Parathyroid adenoma (tissue), 2 donors: ENCODE measurements at regions not wholly inside any gene's neighbourhood (a gene's known extent, or its start where the extent isn't known, plus 50 kb on each side); places are given as distances from the start of the nearest gene placed in this dataset.

Experiments used
- H2AFZ ChIP-seq: fragments of 300-600 bp; sonication (generic); one replicate; pipeline ENCODE4 v1.7.0; 2017; ENCODE audit warnings: antibody characterized with exemption, mild to moderate bottlenecking
- H3K27ac ChIP-seq: fragments of 300-600 bp; sonication (generic); one replicate; pipeline ENCODE4 v1.7.0; 2017
- H3K27me3 ChIP-seq: fragments of 300-600 bp; sonication (generic); one replicate; pipeline ENCODE4 v1.7.0; 2017; ENCODE audit warnings: low read length; ENCODE audit not compliant: control insufficient read depth, insufficient read depth
- H3K36me3 ChIP-seq: fragments of 300-600 bp; sonication (generic); one replicate; pipeline ENCODE4 v1.7.0; 2017; ENCODE audit warnings: low read length; ENCODE audit not compliant: control insufficient read depth, insufficient read depth
- H3K4me1 ChIP-seq: fragments of 300-600 bp; sonication (generic); one replicate; pipeline ENCODE4 v1.7.0; 2017; ENCODE audit warnings: control low read depth
- H3K4me2 ChIP-seq: fragments of 300-600 bp; sonication (generic); one replicate; pipeline ENCODE4 v1.7.0; 2017; ENCODE audit warnings: low read length
- H3K4me3 ChIP-seq: fragments of 300-600 bp; sonication (generic); one replicate; pipeline ENCODE4 v1.7.0; 2017; ENCODE audit warnings: low read depth, low read length
- H3K79me2 ChIP-seq: fragments of 300-600 bp; sonication (generic); one replicate; pipeline ENCODE4 v1.7.0; 2017; ENCODE audit warnings: control low read depth
- H3K9ac ChIP-seq: fragments of 300-600 bp; sonication (generic); one replicate; pipeline ENCODE4 v1.7.0; 2017; ENCODE audit warnings: mild to moderate bottlenecking
- H3K9me3 ChIP-seq: fragments of 300-600 bp; sonication (generic); one replicate; pipeline ENCODE4 v1.7.0; 2017; ENCODE audit warnings: low read length; ENCODE audit not compliant: control insufficient read depth
- CTCF ChIP-seq: fragments of 300-600 bp; sonication (generic); IDR thresholded peaks from one replicate; pipeline ENCODE4 v1.7.0; 2017; ENCODE audit warnings: antibody characterized with exemption, mild to moderate bottlenecking
- donor health status: primary hyperparathyroidism.

GRCh38 chr12:13277293-13277692 is 80.8 kb downstream of the EMP1 start:
- Histone ChIP-seq H3K79me2 (no peaks in the 10 kb centered on the region), H3K9me3 (no peaks in the 10 kb centered on the region), H3K4me3 (no peak overlapping the region), H3K36me3 (no peaks in the 10 kb centered on the region), H3K27ac (no peak overlapping the region), H2AFZ (no peak overlapping the region), H3K4me2 (no peak overlapping the region), H3K27me3 (no peaks in the 10 kb centered on the region), H3K4me1 (no peaks in the 10 kb centered on the region), H3K9ac (no peak overlapping the region)
- TF ChIP-seq CTCF, result no peak

GRCh38 chr12:13275241-13276085 is 78.9 kb downstream of the EMP1 start:
- H3K4me1 ChIP-seq, result no peaks in the 10 kb centered on the region
- no peaks in the 10 kb centered on the region for H3K9me3 ChIP-seq
- H3K4me3 ChIP-seq, result no peak overlapping the region
- H3K36me3 ChIP-seq, result no peaks in the 10 kb centered on the region
- H3K27me3 ChIP-seq, result no peaks in the 10 kb centered on the region
- no peaks in the 10 kb centered on the region for H3K79me2 ChIP-seq
- no peak overlapping the region for H3K4me2 ChIP-seq
- no peak overlapping the region for H3K9ac ChIP-seq
- no peak for TF ChIP-seq CTCF
- no peak overlapping the region for H3K27ac ChIP-seq
- H2AFZ ChIP-seq, result no peak overlapping the region

GRCh38 chr12:13273850-13274249 is 77.3 kb downstream of the EMP1 start:
- no peaks in the 10 kb centered on the region for H3K9me3 ChIP-seq
- no peaks in the 10 kb centered on the region for H3K27me3 ChIP-seq
- no peaks in the 10 kb centered on the region for H3K4me1 ChIP-seq
- H3K79me2 ChIP-seq, result no peaks in the 10 kb centered on the region
- no peak overlapping the region for H3K4me3 ChIP-seq
- no peak for TF ChIP-seq CTCF
- H3K36me3 ChIP-seq, result no peaks in the 10 kb centered on the region
- H3K27ac ChIP-seq, result no peak overlapping the region
- H3K9ac ChIP-seq, result no peak overlapping the region
- no peak overlapping the region for H2AFZ ChIP-seq
- no peak overlapping the region for H3K4me2 ChIP-seq

- Histone ChIP-seq H3K4me3 (no peak overlapping the region), H3K79me2 (no peaks in the 10 kb centered on the region), H3K9me3 (no peaks in the 10 kb centered on the region), H3K4me1 (no peaks in the 10 kb centered on the region), H3K27me3 (no peaks in the 10 kb centered on the region), H2AFZ (no peak overlapping the region), H3K4me2 (no peak overlapping the region), H3K9ac (no peak overlapping the region), H3K27ac (no peak overlapping the region), H3K36me3 (no peaks in the 10 kb centered on the region)
- no peak for TF ChIP-seq CTCF
Measured at GRCh38 chr12:13273097-13273496, 76.6 kb downstream of the EMP1 start.

- Histone ChIP-seq H3K4me3 (no peak overlapping the region), H3K4me2 (no peak overlapping the region), H2AFZ (no peak overlapping the region), H3K9me3 (no peaks in the 10 kb centered on the region), H3K79me2 (no peaks in the 10 kb centered on the region), H3K27ac (no peak overlapping the region), H3K4me1 (no peaks in the 10 kb centered on the region), H3K36me3 (no peaks in the 10 kb centered on the region), H3K9ac (no peak overlapping the region), H3K27me3 (no peaks in the 10 kb centered on the region)
- TF ChIP-seq CTCF, result no peak
Measured at GRCh38 chr12:13270817-13271216, 74.3 kb downstream of the EMP1 start.
